DMS114 treated with DMSO at 0.1 percent for 48 hours (cell line): ENCODE measurements at regions not wholly inside any gene's neighbourhood (a gene's known extent, or its start where the extent isn't known, plus 50 kb on each side); places are given as distances from the start of the nearest gene placed in this dataset.

Experiments
- DNase-seq: peaks from one replicate; lab custom pipeline; 2025; ENCODE audit not compliant: unreplicated experiment; lab: John Stamatoyannopoulos, UW

GRCh38 chr1:88043834-88044233, 640.2 kb upstream of the PKN2 start:
- no peak for DNase-seq

- no peak for DNase-seq
These were observed 631.9 kb upstream of the PKN2 start for GRCh38 chr1:88052167-88052566.

GRCh38 chr1:88053065-88053464, 631.0 kb upstream of the PKN2 start:
- no peak for DNase-seq

- DNase-seq = no peak
These were observed 627.2 kb upstream of the PKN2 start for GRCh38 chr1:88056881-88057280.

GRCh38 chr1:88058205-88058604, 625.9 kb upstream of the PKN2 start:
- DNase-seq = no peak

GRCh38 chr1:88060112-88060673, 623.9 kb upstream of the PKN2 start:
- DNase-seq = no peak

- no peak for DNase-seq
These were observed 623.2 kb upstream of the PKN2 start for GRCh38 chr1:88060750-88061491.

- peak; percentile 6 for DNase-seq
These were observed 622.4 kb upstream of the PKN2 start for GRCh38 chr1:88061492-88062177.

GRCh38 chr1:88062650-88063153, 621.4 kb upstream of the PKN2 start:
- no peak for DNase-seq

- no peak for DNase-seq
These were observed 620.5 kb upstream of the PKN2 start for GRCh38 chr1:88063605-88064004.

- no peak for DNase-seq
These were observed 615.6 kb upstream of the PKN2 start for GRCh38 chr1:88068407-88068960.

- DNase-seq = no peak
These were observed 613.1 kb upstream of the PKN2 start for GRCh38 chr1:88070956-88071355.

- no peak for DNase-seq
These were observed 609.4 kb upstream of the PKN2 start for GRCh38 chr1:88074661-88075060.

GRCh38 chr1:88075813-88076212, 608.3 kb upstream of the PKN2 start:
- no peak for DNase-seq

- no peak for DNase-seq
These were observed 605.0 kb upstream of the PKN2 start for GRCh38 chr1:88079036-88079435.

- DNase-seq = no peak
These were observed 603.2 kb upstream of the PKN2 start for GRCh38 chr1:88080875-88081274.

GRCh38 chr1:88088481-88088880, 595.6 kb upstream of the PKN2 start:
- no peak for DNase-seq

- no peak for DNase-seq
These were observed 594.1 kb upstream of the PKN2 start for GRCh38 chr1:88089961-88090360.

- DNase-seq = no peak
These were observed 585.2 kb upstream of the PKN2 start for GRCh38 chr1:88098881-88099280.

- DNase-seq = no peak
These were observed 583.0 kb upstream of the PKN2 start for GRCh38 chr1:88101041-88101440.

- DNase-seq = no peak
These were observed 579.8 kb upstream of the PKN2 start for GRCh38 chr1:88104236-88104635.

GRCh38 chr1:88104886-88105285, 579.2 kb upstream of the PKN2 start:
- no peak for DNase-seq
